Lung (tissue), 11 donors: ENCODE measurements at regions not wholly inside any gene's neighbourhood (a gene's known extent, or its start where the extent isn't known, plus 50 kb on each side); places are given as distances from the start of the nearest gene placed in this dataset.

Experiments used
- ATAC-seq: fragments of 200-7000 bp; cut with Tn5 transposase; one replicate; pipeline ENCODE4 v1.9.1; 2020; ENCODE audit warnings: moderate number of reproducible peaks; ENCODE audit not compliant: insufficient read depth, low FRiP score
- DNase-seq, 3 donors: peaks; one replicate each; pipeline ENCODE4 v3.0.0-alpha.2; 2013 to 2017
- H3K27ac ChIP-seq, 2 donors: one replicate each; pipeline ENCODE4 v1.5.1; 2013; ENCODE audit warnings: mild to moderate bottlenecking in 2 of 2, moderate library complexity in 2 of 2, control low read depth in 1 of 2, inconsistent platforms in 1 of 2, low read depth in 1 of 2, low read length in 1 of 2
- H3K27me3 ChIP-seq, 3 donors: one replicate each; pipeline ENCODE4 v1.5.1; 2013; ENCODE audit warnings: low read length in 2 of 3; ENCODE audit not compliant: control insufficient read depth in 3 of 3, insufficient read depth in 3 of 3
- H3K36me3 ChIP-seq, 4 donors: one replicate each; pipeline ENCODE4 v1.5.1; 2013; ENCODE audit warnings: low read length in 4 of 4, mild to moderate bottlenecking in 1 of 4, moderate library complexity in 1 of 4; ENCODE audit not compliant: control insufficient read depth in 4 of 4, insufficient read depth in 4 of 4
- H3K4me1 ChIP-seq, 5 donors: one replicate each; pipeline ENCODE4 v1.5.1; 2013; ENCODE audit warnings: low read length in 5 of 5, mild to moderate bottlenecking in 2 of 5, moderate library complexity in 1 of 5; ENCODE audit not compliant: control insufficient read depth in 5 of 5, insufficient read depth in 5 of 5
- H3K4me3 ChIP-seq: one replicate; pipeline ENCODE4 v1.5.1; 2013; ENCODE audit warnings: mild to moderate bottlenecking, control low read depth, moderate library complexity
- H3K9ac ChIP-seq, 2 donors: one replicate each; pipeline ENCODE4 v1.5.1; 2013; ENCODE audit warnings: low read length in 2 of 2, control low read depth in 1 of 2; ENCODE audit not compliant: insufficient read depth in 1 of 2
- H3K9me3 ChIP-seq, 4 donors: one replicate each; pipeline ENCODE4 v1.5.1; 2013; ENCODE audit warnings: low read length in 3 of 4, mild to moderate bottlenecking in 1 of 4, moderate library complexity in 1 of 4; ENCODE audit not compliant: control insufficient read depth in 4 of 4, insufficient read depth in 3 of 4
- WGBS, 2 donors: extraction: QIAGEN DNeasy Blood & Tissue Kit; methylation state at CpG; one replicate each; pipeline ENCODE4 v1.1.7; 2013; 5-methylcytosine and 5-hydroxymethylcytosine counted together
- TF ChIP-seq, protein P1 (sequence below): IDR thresholded peaks from 2 replicates; pipeline ENCODE4 v1.5.1; 2012; ENCODE audit warnings: mild to moderate bottlenecking; ENCODE audit errors: control extremely low read depth, extremely low read depth
- donor health status: control.
- donor health status: control.
- donor health status: Bipolar disorder and iron deficiency.
- donor health status: healthy.
- donor health status: DM: yes; HTN: yes; CAD: no.

DNA sequence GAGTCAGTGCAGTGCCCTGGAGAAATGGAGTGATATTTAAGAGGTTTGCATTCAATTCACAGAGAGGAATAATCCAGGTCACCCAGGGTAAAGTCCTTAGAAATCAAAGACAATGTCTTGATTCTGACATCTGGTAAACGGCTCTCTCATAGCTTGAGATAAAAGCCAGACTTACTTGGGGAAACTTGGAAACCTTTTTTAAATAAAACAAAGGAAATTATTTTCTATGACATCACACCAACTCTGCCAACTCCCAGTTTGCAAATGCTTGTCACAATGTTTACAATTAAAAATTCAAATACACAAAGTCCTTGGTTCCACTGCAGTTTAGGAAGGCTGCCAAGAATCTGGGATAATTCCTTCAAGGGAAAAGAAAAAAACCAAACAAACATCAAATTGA lies 255.1 kb upstream of the NREP start:
- no peaks in the 10 kb centered on the region for H3K36me3 ChIP-seq
- no peak overlapping the region for H3K9ac ChIP-seq
- peaks cover 0 to 37% (median 3%) of the 10 kb centered on the region in 5 donors for H3K4me1 ChIP-seq
- no peaks in the 10 kb centered on the region for H3K9me3 ChIP-seq
- TF ChIP-seq, protein P1, sequence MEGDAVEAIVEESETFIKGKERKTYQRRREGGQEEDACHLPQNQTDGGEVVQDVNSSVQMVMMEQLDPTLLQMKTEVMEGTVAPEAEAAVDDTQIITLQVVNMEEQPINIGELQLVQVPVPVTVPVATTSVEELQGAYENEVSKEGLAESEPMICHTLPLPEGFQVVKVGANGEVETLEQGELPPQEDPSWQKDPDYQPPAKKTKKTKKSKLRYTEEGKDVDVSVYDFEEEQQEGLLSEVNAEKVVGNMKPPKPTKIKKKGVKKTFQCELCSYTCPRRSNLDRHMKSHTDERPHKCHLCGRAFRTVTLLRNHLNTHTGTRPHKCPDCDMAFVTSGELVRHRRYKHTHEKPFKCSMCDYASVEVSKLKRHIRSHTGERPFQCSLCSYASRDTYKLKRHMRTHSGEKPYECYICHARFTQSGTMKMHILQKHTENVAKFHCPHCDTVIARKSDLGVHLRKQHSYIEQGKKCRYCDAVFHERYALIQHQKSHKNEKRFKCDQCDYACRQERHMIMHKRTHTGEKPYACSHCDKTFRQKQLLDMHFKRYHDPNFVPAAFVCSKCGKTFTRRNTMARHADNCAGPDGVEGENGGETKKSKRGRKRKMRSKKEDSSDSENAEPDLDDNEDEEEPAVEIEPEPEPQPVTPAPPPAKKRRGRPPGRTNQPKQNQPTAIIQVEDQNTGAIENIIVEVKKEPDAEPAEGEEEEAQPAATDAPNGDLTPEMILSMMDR, result no peak
- H3K27ac ChIP-seq, result no peak overlapping the region
- WGBS, 2 donors, result 35 to 57% methylated on average over 1 of the region's 1 CpG
- H3K27me3 ChIP-seq, result no peaks in the 10 kb centered on the region
- DNase-seq (peak; percentile 58 to 97 (median 94)), ATAC-seq (no peak)
- no peak overlapping the region for H3K4me3 ChIP-seq

DNA sequence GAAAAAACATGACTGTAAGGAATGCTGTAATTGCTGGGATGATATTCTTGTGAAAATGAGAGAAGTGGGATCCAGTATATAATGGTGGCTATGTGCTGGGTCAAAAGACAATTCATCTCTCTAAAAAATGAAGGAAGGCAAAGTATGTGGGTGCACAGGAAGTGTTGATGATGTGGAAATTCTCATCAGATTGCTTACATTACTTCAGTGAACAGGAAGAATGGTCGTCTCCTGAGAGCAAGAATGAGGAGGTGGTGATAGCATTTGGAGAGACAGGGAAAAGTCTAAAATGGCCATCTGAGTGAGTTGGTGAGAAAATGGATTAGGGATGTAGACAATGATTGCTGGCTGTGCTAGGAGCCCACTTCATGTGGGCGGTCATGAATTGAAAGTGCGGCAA lies 253.5 kb upstream of the NREP start:
- no peak for DNase-seq
- ATAC-seq, result no peak
- Histone ChIP-seq H3K4me1 (peaks cover 0 to 32% (median 6%) of the 10 kb centered on the region in 5 donors), H3K9ac (no peak overlapping the region), H3K4me3 (no peak overlapping the region), H3K36me3 (no peaks in the 10 kb centered on the region), H3K9me3 (no peaks in the 10 kb centered on the region), H3K27ac (no peak overlapping the region), H3K27me3 (no peaks in the 10 kb centered on the region)
- TF ChIP-seq, protein P1, result no peak
- 77 to 80% methylated on average over 3 of the region's 3 CpGs for WGBS, 2 donors

DNA sequence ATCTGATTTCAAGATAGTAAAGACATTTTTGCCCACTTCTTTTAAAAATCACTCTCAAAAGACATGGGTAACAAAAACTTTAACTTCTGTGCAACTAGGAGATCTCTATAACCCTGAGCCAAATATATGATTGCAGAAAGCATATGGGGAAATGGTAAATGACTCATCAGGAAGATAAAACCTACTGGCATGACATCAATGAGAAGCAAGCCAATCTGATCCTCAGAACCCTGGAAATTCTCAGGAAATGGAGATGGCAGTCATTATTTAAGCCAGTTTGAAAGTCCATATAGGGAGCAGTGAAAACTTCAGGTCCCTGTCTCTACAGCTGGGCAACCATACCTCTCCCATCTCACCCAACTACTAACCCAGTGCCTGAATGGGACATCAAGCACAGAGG lies 249.7 kb upstream of the NREP start:
- TF ChIP-seq, protein P1, result no peak
- ATAC-seq, result no peak
- H3K9me3 ChIP-seq, result no peaks in the 10 kb centered on the region
- H3K36me3 ChIP-seq, result no peaks in the 10 kb centered on the region
- H3K27me3 ChIP-seq, result no peaks in the 10 kb centered on the region
- H3K9ac ChIP-seq, result no peak overlapping the region
- DNase-seq, result no peak
- peaks cover 0 to 9% (median 4%) of the 10 kb centered on the region in 5 donors for H3K4me1 ChIP-seq
- H3K4me3 ChIP-seq, result no peak overlapping the region
- H3K27ac ChIP-seq, result no peak overlapping the region

DNA sequence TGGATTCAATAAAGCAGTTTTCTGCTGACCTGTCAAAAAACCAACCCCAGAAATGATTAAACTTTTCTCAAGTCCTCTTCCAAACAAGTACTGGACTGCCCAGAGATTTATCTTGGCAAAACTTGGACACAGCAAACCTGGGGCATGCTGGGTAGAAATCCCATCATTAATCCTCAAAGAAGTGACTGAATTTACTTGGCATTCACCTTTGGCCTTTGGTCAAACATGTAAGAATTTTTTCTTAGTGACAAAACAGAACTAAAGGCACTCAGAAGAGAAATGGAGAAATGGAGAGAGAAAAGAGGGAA lies 248.6 kb upstream of the NREP start:
- no peaks in the 10 kb centered on the region for H3K36me3 ChIP-seq
- no peak for DNase-seq
- H3K27ac ChIP-seq, result no peak overlapping the region
- no peaks in the 10 kb centered on the region for H3K27me3 ChIP-seq
- no peak overlapping the region for H3K4me3 ChIP-seq
- no peaks in the 10 kb centered on the region for H3K9me3 ChIP-seq
- no peak overlapping the region for H3K9ac ChIP-seq
- ATAC-seq, result no peak
- TF ChIP-seq, protein P1, result no peak
- H3K4me1 ChIP-seq, result peaks cover 0 to 7% (median 0%) of the 10 kb centered on the region in 5 donors
